Muscle of arm (tissue), 1 donor: ENCODE measurements at regions not wholly inside any gene's neighbourhood (a gene's known extent, or its start where the extent isn't known, plus 50 kb on each side); places are given as distances from the start of the nearest gene placed in this dataset.

Source experiments
- DNase-seq: peaks from one replicate; pipeline ENCODE4 v3.0.0-alpha.2; 2013

DNA sequence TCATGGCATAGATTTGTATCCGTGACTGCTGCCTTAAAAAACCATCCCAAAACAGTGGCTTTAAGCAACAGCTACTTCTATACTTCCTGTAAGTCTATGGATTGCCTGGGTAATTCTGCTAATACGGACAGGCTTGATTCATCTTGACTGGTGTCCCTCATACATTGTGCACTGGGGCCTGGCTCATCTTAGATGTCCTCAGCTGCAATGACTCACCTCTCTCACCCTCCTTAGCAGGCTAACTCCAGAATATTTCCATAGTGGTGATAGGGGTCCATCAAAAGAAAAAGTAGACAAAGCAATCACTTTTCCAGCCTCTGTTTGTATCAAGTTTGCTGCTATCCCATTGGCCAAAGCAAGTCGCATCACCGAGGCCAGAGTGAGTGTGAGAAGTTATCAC is 409.1 kb upstream of the KAZN start:
- no peak for DNase-seq

DNA sequence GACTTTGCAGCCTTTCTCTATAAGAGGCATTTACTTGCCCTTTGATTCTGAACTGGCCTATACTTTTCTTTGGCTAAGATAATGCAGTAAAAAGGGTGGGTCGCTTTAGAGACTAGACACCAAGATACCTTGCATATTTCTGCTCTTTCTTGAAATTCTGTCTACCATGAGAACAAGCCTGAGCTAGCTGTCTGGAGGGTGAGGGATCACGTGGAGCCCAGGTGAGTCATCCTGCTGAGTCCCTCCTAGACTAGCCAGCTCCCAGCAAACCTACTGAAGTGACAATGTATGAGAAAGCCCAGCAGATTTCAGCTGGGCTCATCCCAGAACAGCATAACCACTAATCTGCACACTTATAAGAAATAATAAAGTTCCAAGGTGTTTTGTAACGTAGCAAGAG is 408.0 kb upstream of the KAZN start:
- DNase-seq = no peak

DNA sequence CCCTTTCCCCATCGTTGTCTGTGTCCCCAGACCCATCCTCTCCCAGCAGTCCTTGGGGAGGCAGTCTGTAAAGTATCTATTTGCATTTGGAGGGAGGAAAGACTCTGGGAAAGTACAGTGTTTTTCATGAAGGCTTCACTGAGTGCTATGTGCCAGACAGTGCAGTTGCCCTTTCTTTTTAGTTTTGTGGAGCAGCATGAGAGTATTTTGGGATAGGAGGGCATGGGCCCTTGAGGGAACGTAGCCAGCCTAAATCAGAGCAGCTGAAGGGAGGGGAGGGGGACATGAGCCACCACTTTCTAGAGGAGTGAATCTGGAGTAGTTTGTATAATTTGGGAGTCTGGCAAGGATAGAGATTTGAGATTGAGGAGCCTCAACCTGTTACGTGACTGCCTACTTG is 404.0 kb upstream of the KAZN start:
- DNase-seq = no peak

DNA sequence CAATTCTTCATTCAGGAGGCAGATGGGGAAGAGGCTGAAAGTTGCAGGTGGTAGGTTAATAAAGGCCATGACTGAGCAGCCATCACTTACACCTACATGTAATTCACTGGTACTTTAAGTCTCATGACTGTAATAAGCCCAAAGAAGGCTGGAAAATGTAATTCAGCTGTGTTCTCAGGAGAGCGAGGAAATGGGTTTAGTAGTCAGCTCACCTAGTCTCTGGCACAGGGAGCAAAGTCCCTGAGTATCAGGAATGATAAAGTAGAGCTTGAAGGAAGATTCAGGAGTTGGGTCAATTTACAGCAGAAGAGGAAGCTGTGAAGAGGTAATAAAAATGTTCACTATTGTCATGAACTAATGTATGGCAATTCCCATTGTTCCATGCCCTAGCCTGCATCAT is 393.4 kb upstream of the KAZN start:
- DNase-seq = no peak

- DNase-seq = no peak
These were observed 383.3 kb upstream of the KAZN start for GRCh38 chr1:14215151-14215550.

- no peak for DNase-seq
These were observed 381.1 kb upstream of the KAZN start for GRCh38 chr1:14217384-14217783.

GRCh38 chr1:14220324-14220723 is 378.2 kb upstream of the KAZN start:
- no peak for DNase-seq

- no peak for DNase-seq
These were observed 377.7 kb upstream of the KAZN start for GRCh38 chr1:14220811-14221210.

DNA sequence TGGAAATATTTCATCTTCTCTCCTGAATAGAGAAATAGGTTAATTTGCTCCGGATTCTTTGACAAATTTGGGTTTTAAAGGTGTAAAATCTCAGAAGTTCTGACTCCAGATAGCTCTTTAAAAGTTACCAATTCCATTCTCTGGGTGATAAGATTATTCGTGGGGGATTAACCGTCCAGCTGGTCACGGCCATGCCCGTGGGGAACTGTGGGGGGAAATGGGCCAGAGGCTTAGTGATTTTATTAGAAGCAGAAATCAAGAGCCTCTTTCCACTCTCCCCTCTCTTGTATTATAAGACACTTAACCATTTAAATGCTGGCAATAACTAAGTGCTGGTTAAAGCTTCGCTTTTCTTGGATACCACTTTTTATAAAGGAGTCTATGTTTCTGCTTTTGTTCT is 376.4 kb upstream of the KAZN start:
- no peak for DNase-seq

- DNase-seq = no peak
These were observed 369.8 kb upstream of the KAZN start for GRCh38 chr1:14228677-14229076.

DNA sequence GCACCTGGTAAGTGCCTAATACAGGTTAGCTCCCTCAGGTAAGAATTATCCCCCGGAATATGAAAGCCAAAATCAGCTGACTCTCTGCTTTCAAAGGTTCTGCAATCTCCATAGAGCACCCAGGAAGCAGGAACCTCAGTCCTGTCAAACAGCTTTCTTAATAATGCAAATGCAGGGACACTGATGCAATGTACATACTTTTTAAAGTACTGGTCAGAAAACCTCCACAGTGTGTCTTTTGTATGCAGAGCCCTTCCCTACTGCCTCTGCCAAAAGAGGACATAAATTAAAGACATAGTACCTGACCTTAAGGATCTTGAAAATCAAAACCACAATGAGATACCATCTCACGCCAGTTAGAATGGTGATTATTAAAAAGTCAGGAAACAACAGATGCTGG is 365.0 kb upstream of the KAZN start:
- no peak for DNase-seq

GRCh38 chr1:14236097-14236496 is 362.4 kb upstream of the KAZN start:
- no peak for DNase-seq

GRCh38 chr1:14238472-14239307 is 359.8 kb upstream of the KAZN start:
- no peak for DNase-seq

DNA sequence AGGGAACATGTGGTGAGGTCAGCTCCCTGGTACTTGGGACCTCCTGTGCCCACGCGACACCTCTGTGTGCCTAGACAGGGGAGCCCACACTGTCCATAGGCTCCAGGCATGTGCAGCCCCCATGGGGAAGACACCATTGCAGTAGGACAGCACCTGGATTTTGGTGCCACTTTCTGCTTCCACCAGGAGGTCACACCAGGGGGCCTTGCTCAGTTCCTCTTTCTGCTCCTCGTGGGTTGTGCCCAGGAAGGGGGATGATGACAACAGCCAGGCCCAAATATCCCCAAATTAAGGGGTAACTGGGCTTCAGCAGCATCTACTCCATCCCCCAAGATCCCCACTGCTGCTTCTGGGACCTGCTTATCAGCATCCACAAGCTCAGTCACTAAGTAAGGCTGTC is 358.2 kb upstream of the KAZN start:
- no peak for DNase-seq

DNA sequence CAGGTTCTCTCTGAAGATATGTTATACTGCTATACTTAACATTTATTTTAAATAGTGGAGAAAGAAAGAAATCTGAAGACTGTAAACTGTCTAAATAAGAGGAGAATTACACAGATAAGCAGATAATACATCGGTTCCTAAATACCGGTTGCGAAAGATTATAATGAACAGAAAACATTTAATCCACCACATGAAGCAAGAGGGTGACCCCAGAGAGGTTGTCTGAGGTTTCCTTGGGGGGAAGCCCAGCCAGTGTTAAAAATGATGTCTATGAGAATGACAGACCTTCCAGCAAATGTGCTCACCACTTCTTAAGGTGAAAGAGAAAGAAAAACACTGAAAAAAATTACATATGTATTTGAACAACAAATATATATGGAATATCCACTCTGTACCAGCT is 356.4 kb upstream of the KAZN start:
- no peak for DNase-seq

DNA sequence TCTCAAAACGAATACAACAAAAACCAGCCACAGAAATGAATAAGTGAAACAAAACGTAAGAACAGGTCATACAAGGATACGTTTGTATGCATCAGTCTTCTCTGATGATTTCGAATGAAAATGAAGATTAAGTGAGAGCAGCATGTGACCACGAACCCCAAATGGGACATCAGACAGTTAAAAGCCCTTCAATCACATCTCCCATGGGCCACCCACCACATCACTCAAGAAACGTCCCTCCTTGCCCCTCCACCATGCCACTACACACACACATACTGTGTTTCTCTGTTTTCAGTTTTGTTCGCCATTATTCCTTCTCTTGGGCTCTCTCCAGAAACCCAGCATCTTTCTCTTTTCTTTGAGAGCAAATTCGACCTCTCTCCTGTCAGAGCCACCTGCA is 355.6 kb upstream of the KAZN start:
- DNase-seq = no peak

DNA sequence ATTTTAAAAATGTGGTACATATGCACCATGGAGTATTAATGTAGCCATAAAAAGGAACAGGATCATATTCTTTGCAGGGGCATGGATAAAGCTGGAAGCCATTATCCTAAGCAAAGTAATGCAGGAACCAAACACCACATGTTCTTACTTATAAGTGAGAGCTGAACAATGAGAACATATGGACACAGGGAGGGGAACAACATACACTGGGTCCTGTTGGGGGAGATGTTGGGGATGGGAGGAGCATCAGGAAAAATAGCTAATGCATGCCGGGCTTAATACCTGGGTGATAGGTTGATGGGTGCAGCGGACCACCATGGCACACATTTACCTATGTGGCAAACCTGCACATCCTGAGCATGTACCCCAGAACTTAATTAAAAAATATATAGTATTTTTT is 352.5 kb upstream of the KAZN start:
- DNase-seq = no peak

- no peak for DNase-seq
These were observed 352.0 kb upstream of the KAZN start for GRCh38 chr1:14246471-14246870.

GRCh38 chr1:14247666-14248065 is 350.8 kb upstream of the KAZN start:
- DNase-seq = no peak

DNA sequence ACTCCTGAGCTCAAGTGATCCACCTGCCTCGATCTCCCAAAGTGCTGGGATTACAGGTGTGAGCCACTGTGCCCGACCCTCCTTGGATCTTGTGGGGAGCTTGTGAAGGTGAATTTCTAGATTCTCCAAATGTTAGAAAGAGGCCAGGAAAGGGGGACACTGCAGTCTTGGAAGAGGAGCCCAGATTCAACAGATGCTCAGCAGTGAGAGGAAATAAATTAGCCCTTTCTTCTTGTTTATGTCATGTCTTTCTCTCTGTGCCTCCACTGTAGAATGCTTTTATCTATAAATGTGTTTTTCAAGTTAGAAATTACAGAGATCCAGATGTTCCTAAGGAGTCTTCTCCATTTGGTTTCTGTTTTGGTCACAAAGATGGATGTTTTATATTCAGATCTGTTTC is 346.6 kb upstream of the KAZN start:
- no peak for DNase-seq

DNA sequence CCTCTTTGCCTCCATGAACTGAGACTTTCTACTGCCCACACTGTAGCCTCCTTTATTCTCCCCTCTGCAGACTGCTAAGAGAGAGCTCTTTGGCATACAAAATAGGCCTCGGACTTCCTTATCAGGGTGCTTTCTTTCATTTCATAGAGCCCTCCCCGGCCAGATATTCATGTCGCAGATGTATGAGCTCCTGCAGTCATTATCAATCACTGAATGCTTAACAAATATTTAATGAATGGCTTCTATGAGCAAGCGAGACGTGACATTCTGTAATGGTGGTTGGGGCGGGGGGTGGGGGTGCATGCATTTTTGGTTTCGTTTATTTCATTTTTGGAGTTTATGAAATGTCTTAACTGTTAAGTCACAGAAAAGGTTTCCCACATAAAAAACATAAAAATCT is 344.8 kb upstream of the KAZN start:
- DNase-seq = no peak

DNA sequence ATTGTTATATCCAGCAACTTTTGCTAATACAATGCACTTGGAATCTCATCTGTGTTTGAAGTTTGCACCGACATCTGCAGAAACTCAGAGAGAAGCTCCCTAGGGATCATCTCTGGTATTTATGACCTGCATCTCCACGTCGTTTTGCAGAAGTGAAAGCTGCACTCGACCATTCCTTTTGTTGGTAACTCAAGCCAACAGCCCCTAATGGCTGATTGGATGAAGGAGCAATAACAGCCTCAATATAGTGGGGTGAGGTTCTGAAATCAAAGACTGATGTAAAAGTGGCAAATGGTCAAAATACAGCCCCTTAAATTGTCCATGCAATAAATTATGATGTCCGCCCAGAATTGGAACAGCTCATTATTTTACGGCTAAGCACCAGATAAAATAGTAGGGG is 344.2 kb upstream of the KAZN start:
- peak; percentile 65 for DNase-seq

DNA sequence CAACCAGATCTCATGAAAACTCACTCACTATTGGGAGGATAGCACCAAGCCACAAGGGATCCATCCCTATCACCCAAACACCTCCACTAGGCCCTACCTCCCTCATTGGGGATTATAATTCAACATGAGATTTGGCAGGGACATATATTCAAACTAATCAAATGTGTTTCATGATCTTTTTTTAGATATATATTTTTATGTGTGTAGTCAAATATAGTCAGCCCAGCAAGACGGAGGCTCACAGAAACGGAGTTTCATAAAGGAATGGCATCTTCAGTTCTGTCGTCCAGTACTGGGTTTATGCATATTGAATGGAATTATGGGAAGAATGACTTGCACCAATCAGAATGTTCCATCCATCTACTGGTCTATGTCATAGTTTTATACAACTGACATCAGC is 343.3 kb upstream of the KAZN start:
- DNase-seq = no peak

DNA sequence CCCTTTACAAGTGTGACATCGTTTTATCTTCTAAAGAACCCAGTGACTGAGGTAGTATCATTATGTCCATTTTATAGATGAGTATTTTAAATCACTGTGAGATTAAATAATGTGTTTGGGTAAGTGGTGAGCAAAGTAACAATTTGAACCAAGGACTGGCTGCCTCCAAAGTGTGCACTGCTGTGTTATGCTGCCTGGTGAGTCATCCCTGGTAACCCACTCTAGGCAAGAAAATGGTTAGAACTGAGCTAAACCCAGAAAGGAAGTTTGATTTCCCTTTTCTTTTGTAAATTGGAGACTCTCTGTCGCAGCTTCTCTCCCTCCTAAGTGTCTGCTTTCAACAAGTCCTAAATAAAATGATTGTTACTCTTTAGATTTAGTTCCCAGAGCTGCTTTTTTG is 342.8 kb upstream of the KAZN start:
- DNase-seq = no peak
